ENCODE measurements at regions not wholly inside any gene's neighbourhood (a gene's known extent, or its start where the extent isn't known, plus 50 kb on each side); places are given as distances from the start of the nearest gene placed in this dataset.
"Not testable (repeated sequence)": the region's sequence is repeated elsewhere in the genome, so short reads cannot be mapped to it uniquely, and the experiment has no call there.

DNA sequence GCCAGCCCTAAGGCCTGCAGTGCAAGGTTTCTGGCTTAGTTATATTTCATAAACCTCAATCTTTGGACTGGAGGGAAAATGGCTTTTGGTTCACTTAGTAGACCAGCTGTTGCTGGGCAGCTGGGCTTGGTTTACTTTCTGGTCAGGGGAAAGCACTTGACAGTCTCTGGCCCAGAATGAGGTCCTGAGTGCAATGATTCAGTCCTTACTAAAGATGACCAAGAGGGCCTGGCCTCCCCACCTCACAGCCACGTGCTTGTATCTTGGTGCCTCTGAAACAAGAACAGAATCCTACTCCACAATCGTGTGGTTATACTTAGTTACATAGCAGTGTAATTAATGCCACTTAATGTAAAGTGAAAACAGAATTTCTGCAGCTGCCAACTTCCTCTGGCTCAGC lies 325.5 kb upstream of the MEIS1 start:
- no peak for DNase-seq (ENCODE audit: low spot score)

DNA sequence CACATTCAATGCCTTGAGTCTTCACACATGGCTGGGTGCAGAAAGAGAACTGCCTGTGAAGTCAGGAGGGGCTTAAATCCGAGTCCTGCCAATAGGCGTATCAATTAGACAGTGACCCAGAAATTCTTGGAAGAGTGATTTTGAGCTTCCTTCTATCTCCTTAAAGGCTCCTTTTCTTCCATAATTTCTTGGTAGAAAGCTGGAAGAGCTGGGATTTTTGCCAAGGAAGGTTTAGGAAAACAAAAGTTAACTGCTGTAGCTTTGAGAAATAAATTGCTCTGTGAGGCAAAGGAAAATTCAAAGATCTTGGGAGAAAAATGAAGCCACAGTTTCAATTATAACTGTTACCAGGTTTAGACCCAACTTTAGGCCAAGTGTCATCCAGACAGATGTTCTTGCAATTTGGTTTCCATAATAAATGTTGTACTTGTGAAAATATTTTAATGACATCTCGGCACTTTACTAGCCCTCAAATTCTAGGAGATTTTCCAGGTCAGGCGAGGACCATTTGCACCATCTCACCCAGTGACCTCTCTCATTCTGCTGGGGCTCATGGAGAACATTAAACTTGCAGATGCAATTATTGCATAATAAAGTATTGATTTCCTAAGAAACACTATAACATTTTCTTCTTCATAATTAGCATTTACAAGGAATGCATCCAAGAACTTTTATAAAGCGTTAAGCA lies 329.7 kb upstream of the MEIS1 start:
- DNase-seq (ENCODE audit: low spot score), result no peak

GRCh38 chr2:66103581-66103980 lies 331.3 kb upstream of the MEIS1 start:
- no peak for DNase-seq (ENCODE audit: low spot score)

DNA sequence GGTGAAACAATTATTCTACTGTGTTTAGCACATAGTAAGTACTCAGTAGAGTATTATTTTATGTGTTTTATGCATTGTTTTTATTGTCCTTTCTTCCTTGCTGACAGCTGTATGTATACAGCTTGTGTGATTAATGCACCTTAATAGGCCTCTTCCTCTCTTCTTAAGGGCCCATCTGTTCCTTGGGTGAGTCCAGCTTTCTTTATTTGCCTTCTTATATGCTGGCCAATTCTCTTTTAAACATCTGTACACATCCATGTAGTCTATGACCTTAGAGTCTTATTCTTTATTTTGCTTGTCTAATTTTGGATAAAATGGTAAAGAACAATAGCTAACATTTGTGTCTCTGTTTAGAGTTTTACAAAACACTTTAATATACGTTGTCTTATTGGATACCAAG lies 333.7 kb upstream of the MEIS1 start:
- no peak for DNase-seq (ENCODE audit: low spot score)

DNA sequence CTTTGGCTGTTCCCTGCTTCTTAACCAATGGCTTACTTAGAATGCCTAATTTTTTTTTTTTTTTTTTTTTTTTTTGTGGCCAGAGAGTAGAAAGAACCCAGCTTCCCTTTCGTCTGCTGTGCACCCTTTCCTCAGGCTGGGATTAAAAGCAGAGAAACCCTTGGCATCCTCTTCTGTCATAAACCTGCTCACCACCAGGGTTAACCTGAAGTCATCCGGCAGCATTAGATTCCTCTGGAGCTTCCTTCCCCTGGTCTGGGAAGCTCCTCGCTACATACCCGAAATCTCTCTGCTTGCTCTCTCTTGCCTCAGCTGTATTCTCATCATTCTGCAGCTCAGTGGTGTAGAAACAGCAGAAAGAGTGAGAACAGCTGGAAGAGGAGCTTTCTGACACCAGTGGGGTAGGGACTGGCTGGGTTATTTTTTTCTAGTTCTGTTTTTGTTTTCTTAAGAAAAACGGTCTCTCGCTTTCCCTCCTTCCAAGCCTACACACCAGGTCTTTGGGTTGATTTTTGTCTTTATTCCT lies 339.0 kb upstream of the MEIS1 start:
- no peak for DNase-seq (ENCODE audit: low spot score)

GRCh38 chr2:66094689-66095088 lies 340.2 kb upstream of the MEIS1 start:
- DNase-seq (ENCODE audit: low spot score), result not testable (repeated sequence)

DNA sequence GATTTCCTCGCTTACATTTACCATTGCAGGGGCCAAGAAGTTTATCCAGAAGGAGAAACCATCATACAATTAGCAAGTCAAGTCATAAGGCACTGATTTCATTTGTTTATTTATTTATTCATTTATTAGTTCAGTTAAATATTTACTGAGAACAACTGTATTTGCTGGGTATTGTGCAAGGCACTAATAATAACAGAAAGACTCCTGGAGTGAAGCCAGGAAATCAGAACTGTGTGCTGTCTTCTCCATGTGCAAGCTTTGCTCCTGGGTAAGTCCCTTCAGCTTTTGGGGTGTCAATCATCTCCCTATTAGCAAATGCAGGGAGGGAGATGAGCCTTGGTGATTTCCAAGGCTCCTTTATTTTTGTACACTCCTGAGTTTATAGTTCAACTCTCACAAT lies 341.6 kb upstream of the MEIS1 start:
- no peak for DNase-seq (ENCODE audit: low spot score)

- no peak for DNase-seq (ENCODE audit: low spot score)
Observed at GRCh38 chr2:66084948-66085590, 349.9 kb upstream of the MEIS1 start.

DNA sequence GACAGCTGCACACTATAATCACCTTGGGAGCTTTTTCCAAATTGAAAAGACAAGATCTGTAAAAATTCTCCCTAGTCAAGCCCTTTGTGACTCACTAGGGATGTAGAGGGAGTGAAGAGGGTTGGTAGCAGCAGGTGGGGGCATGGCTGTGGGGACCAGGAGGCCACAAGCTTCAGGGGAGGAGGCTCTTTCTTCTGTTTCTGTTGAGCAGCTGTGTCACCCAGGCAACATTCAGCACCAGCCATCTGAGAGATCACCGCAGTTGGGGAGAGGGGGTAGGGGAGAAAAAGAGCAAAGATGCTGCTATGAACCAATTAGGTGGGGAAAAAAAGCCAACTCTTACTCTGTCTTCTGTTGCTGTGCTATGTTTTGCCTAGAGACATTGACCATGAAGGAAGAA lies 352.3 kb upstream of the MEIS1 start:
- no peak for DNase-seq (ENCODE audit: low spot score)

- no peak for DNase-seq (ENCODE audit: low spot score)
Observed at GRCh38 chr2:66080127-66080526, 354.8 kb upstream of the MEIS1 start.

GRCh38 chr2:66073172-66073571 lies 361.8 kb upstream of the MEIS1 start:
- DNase-seq (ENCODE audit: low spot score), result no peak

- no peak for DNase-seq (ENCODE audit: low spot score)
Observed at GRCh38 chr2:66070721-66071602, 364.0 kb upstream of the MEIS1 start.

DNA sequence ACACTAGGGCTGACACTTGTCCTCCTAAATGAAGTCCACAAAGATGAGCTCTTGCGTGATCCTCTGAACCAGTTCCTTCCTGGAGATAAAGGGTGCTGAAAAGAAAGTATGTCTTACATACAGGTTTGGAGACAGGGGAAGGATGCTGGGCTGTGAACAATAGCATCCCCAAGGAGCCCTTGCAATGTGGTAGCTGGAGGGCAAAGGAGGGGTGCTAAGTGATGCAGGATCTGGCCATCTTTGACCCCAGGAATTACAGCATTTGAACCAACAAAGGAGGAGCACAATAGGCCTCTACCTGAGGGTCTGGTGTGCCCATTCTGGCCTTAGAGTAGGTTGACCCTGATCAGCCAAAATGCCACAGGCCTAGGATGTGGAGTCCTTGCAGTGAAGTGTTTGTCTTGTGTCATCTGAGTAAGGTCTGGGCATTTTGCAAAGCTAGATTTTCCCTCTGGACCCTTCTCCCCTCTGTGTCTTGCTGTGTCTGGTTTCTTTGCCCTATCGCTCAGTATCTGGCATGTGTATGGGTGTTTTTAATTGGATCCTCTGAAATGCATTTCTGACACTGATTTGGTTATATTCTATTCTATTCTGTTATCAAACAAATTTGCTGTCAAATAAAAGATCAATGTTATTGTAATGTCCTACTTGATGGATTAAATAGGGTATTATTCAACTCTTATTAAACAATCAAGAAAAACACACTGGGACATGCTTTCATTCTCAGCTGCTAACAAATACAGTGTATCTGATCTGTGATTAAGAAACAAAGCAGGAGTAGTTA lies 364.8 kb upstream of the MEIS1 start:
- no peak for DNase-seq (ENCODE audit: low spot score)

DNA sequence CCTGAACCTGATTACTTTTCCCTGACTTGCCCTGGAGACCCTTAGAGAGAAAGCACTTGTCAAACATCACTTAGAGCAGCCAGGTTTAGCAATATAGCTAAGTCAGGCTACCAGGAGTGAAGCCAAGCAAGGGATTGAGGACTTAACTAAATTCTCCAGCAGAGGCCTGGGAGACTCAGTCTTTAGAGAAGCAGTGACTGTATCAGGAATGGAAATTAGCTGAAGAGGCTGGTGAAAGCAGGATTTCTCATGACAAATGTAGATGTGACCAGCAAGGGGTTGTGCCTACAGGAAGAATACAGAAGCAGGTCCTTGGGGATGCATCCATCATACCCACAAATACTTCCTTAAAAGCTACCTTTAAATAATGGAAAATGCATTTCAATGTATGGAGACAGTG lies 368.9 kb upstream of the MEIS1 start:
- DNase-seq (ENCODE audit: low spot score), result no peak

DNA sequence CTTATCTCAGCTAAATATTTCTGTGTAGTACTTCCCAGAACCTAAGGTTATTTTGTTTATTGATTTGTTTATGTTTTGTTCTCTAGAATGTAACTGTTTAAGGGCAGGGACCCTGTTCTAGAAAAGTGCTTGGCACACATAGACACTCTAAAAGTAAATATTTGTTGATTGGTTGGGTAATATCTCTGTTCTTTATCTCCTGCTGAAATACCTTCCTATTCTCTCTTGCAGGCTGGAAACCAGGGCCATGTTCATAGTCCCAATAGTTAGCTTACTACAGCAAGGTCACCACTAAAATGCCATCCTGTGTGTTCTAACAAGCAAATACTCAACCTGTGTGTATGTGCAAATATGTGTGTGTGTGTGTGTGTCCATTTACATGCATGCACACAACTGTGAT lies 375.6 kb upstream of the MEIS1 start:
- no peak for DNase-seq (ENCODE audit: low spot score)

DNA sequence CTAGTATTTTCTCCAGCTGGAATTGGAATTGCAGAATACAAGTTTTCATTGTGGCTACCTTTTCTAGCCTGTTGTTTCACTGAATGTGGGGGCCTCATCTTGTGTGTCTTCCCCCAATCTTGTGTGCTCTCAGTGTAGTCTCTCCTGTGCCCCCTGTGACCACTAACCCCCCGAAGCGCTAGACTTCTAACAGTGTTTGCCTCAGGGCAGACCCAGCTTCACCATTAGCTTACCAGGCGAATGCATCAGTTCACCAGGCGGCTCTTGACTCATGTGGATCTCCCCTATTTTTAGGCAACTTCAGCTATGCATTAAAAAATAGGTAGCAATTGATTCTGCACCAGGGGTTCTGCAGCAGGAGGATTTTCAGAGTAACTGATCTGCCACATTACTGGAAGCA lies 376.2 kb upstream of the MEIS1 start:
- DNase-seq (ENCODE audit: low spot score), result no peak

DNA sequence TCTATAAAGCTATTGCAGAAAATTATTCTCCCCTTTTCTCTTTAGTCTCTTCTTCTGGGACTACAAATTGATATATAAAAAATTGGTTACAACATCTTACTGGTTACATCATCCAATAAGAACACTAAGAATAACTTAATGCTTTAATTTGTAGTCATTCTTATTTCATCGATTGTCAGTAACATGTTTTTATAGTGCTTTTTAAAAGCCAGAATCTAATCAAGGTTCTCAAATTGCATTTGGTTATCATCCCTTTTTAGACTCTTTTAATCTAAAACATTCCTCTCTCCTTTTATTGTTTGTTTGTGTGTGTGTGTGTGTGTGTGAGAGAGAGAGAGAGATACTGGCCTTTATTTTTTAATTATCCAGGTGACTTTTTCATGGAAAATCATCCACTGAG lies 377.1 kb upstream of the MEIS1 start:
- no peak for DNase-seq (ENCODE audit: low spot score)

DNA sequence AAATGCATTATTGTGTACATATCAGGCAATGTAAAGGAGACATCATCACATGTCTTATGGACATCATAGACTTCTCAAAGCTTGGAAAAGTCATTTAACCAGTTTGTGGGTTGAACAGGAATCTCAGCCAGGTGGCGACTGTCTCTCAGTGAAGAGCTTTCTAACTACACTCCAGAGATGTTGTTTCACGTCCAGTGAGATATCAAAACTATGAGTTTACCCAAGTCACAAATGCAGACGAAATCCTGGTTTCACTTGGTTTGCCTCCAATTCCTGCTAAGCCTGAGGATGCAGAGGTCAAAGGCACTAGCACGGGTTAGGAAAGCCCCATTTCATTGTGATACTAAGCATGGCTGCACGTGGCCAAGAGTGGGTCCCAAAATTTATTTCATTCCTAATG lies 384.5 kb upstream of the MEIS1 start:
- DNase-seq (ENCODE audit: low spot score), result no peak

DNA sequence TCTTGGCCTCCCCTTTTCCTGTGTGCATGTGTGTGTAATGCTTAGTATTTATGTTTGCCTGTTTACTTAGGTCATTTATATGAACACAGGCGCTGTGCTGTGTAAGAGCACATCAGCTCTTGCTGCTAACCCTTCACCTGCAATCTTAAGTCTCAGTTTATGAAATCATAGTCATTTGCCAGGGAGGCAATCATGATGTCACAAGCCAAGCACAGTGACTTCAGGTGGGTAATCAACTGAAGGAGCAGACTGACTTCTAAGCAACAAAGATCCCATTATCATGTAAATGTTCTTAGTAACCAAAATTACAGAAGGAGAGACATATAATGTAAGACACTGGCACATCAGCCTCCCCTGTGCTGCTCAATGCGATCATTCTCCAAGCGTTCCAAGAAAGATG lies 386.3 kb upstream of the MEIS1 start:
- DNase-seq (ENCODE audit: low spot score), result no peak

- no peak for DNase-seq (ENCODE audit: low spot score)
Observed at GRCh38 chr2:66041902-66042657, 392.8 kb upstream of the MEIS1 start.

- DNase-seq (ENCODE audit: low spot score), result no peak
Observed at GRCh38 chr2:66036948-66037347, 398.0 kb upstream of the MEIS1 start.
